HG03139 (cell line): ENCODE measurements at regions not wholly inside any gene's neighbourhood (a gene's known extent, or its start where the extent isn't known, plus 50 kb on each side); places are given as distances from the start of the nearest gene placed in this dataset.
"Not testable (repeated sequence)": the region's sequence is repeated elsewhere in the genome, so short reads cannot be mapped to it uniquely, and the experiment has no call there.

Experiments
- ATAC-seq: cut with Tn5 transposase; IDR thresholded peaks from one replicate; pipeline ENCODE4 v1.9.1; 2021; ENCODE audit not compliant: unreplicated experiment

GRCh38 chr3:127419182-127419581 is 131.3 kb upstream of the PRR20G start:
- ATAC-seq, result no peak

GRCh38 chr3:127418560-127419147 is 130.8 kb upstream of the PRR20G start:
- ATAC-seq, result no peak

- no peak for ATAC-seq
Observed at GRCh38 chr3:127417709-127418559, 130.1 kb upstream of the PRR20G start.

- no peak for ATAC-seq
Observed at GRCh38 chr3:127413871-127414270, 126.0 kb upstream of the PRR20G start.

GRCh38 chr3:127413318-127413673 is 125.5 kb upstream of the PRR20G start:
- ATAC-seq, result no peak

GRCh38 chr3:127412578-127413317 is 124.9 kb upstream of the PRR20G start:
- no peak for ATAC-seq

GRCh38 chr3:127411875-127412274 is 124.0 kb upstream of the PRR20G start:
- ATAC-seq, result not testable (repeated sequence)

GRCh38 chr3:127411083-127411727 is 123.4 kb upstream of the PRR20G start:
- ATAC-seq, result no peak

- no peak for ATAC-seq
Observed at GRCh38 chr3:127410678-127411077, 122.8 kb upstream of the PRR20G start.

GRCh38 chr3:127410137-127410488 is 122.3 kb upstream of the PRR20G start:
- no peak for ATAC-seq

GRCh38 chr3:127409421-127410136 is 121.7 kb upstream of the PRR20G start:
- ATAC-seq, result no peak

- no peak for ATAC-seq
Observed at GRCh38 chr3:127408684-127409420, 121.0 kb upstream of the PRR20G start.

GRCh38 chr3:127408022-127408683 is 120.3 kb upstream of the PRR20G start:
- no peak for ATAC-seq

GRCh38 chr3:127407026-127407939 is 119.4 kb upstream of the PRR20G start:
- no peak for ATAC-seq

- ATAC-seq, result no peak
Observed at GRCh38 chr3:127406309-127407025, 118.6 kb upstream of the PRR20G start.

GRCh38 chr3:127405791-127406190 is 117.9 kb upstream of the PRR20G start:
- no peak for ATAC-seq

GRCh38 chr3:127405010-127405598 is 117.3 kb upstream of the PRR20G start:
- ATAC-seq, result no peak
